Thyroid gland (tissue), 4 donors: ENCODE measurements at regions not wholly inside any gene's neighbourhood (a gene's known extent, or its start where the extent isn't known, plus 50 kb on each side); places are given as distances from the start of the nearest gene placed in this dataset.

Experiments used
- POLR2A ChIP-seq, 2 donors: fragments of 450-650 bp; IDR thresholded peaks; one replicate each; pipeline ENCODE4 v1.6.1; 2017; ENCODE audit warnings: antibody characterized with exemption in 2 of 2, mild to moderate bottlenecking in 2 of 2, moderate library complexity in 1 of 2
- TF ChIP-seq, protein P1 (sequence below), 6 experiments: fragments of 200-600 bp in 3 of 6; fragments of 450-650 bp in 3 of 6; sonication (generic) in 3 of 6; IDR thresholded peaks; one replicate each; pipeline ENCODE4 v1.5.1; 2016 to 2019; ENCODE audit warnings: antibody characterized with exemption in 6 of 6, mild to moderate bottlenecking in 2 of 6, inconsistent platforms in 1 of 6, moderate library complexity in 1 of 6

DNA sequence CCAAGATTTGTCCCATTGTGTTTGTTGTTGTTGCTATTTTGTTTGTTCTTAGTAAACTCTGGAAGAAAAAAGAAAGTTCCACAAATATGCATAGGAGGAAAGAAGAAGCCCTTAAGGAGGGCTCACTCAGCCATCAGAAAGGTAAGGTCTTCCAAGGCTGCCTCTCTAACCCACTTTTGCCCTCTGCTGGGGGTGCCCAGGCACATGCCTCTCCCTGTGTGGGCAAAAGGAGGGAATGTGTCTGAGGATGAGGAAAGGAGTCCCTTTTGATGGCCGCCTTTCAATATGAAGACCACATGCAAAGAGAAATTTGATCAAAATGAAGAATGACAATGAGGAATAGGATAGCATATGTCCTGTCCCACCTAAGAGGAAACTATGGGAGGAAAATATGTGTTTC, 248.2 kb upstream of the POU3F2 start:
- TF ChIP-seq, protein P1, sequence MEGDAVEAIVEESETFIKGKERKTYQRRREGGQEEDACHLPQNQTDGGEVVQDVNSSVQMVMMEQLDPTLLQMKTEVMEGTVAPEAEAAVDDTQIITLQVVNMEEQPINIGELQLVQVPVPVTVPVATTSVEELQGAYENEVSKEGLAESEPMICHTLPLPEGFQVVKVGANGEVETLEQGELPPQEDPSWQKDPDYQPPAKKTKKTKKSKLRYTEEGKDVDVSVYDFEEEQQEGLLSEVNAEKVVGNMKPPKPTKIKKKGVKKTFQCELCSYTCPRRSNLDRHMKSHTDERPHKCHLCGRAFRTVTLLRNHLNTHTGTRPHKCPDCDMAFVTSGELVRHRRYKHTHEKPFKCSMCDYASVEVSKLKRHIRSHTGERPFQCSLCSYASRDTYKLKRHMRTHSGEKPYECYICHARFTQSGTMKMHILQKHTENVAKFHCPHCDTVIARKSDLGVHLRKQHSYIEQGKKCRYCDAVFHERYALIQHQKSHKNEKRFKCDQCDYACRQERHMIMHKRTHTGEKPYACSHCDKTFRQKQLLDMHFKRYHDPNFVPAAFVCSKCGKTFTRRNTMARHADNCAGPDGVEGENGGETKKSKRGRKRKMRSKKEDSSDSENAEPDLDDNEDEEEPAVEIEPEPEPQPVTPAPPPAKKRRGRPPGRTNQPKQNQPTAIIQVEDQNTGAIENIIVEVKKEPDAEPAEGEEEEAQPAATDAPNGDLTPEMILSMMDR (IDR thresholded peaks at IDR 0.05) = no peak
- TF ChIP-seq POLR2A (IDR thresholded peaks at IDR 0.05) = no peak
